Jurkat, Clone E6-1 (cell line): ENCODE measurements at regions not wholly inside any gene's neighbourhood (a gene's known extent, or its start where the extent isn't known, plus 50 kb on each side); places are given as distances from the start of the nearest gene placed in this dataset.

Experiments
- DNase-seq: peaks from one replicate; pipeline ENCODE4 v3.0.0-alpha.2; 2011; ENCODE audit warnings: low read depth, low spot score
- H3K4me3 ChIP-seq: 2 replicates; pipeline ENCODE4 v1.5.1; 2011; ENCODE audit warnings: mild to moderate bottlenecking, low read length, control low read depth, moderate library complexity

GRCh38 chr6:145323646-145324045 lies 411.7 kb downstream of the EPM2A start:
- no peak for DNase-seq

GRCh38 chr6:145327586-145327985 lies 407.7 kb downstream of the EPM2A start:
- DNase-seq: no peak
- H3K4me3 ChIP-seq: no peak overlapping the region

More at GRCh38 chr6:145323646-145324045, 411.7 kb downstream of the EPM2A start:
- H3K4me3 ChIP-seq: no peak overlapping the region

GRCh38 chr6:145329257-145329656 lies 406.1 kb downstream of the EPM2A start:
- no peak for DNase-seq
- no peak overlapping the region for H3K4me3 ChIP-seq

GRCh38 chr6:145331066-145331465 lies 404.3 kb downstream of the EPM2A start:
- no peak for DNase-seq
- H3K4me3 ChIP-seq: no peak overlapping the region

GRCh38 chr6:145332011-145332410 lies 403.3 kb downstream of the EPM2A start:
- no peak overlapping the region for H3K4me3 ChIP-seq

GRCh38 chr6:145336119-145336518 lies 399.2 kb downstream of the EPM2A start:
- no peak for DNase-seq
- no peak overlapping the region for H3K4me3 ChIP-seq

More at GRCh38 chr6:145332011-145332410, 403.3 kb downstream of the EPM2A start:
- DNase-seq: no peak

- no peak overlapping the region for H3K4me3 ChIP-seq
- no peak for DNase-seq
These were observed 396.2 kb downstream of the EPM2A start for GRCh38 chr6:145339089-145339488.

- no peak overlapping the region for H3K4me3 ChIP-seq
These were observed 395.1 kb downstream of the EPM2A start for GRCh38 chr6:145340256-145340655.

GRCh38 chr6:145345094-145345493 lies 390.2 kb downstream of the EPM2A start:
- no peak overlapping the region for H3K4me3 ChIP-seq
- DNase-seq: no peak

More at GRCh38 chr6:145340256-145340655, 395.1 kb downstream of the EPM2A start:
- DNase-seq: no peak

GRCh38 chr6:145347216-145347615 lies 388.1 kb downstream of the EPM2A start:
- DNase-seq: no peak
- no peak overlapping the region for H3K4me3 ChIP-seq

GRCh38 chr6:145349950-145350510 lies 385.3 kb downstream of the EPM2A start:
- H3K4me3 ChIP-seq: no peak overlapping the region
- no peak for DNase-seq

- H3K4me3 ChIP-seq: no peak overlapping the region
- no peak for DNase-seq
These were observed 384.4 kb downstream of the EPM2A start for GRCh38 chr6:145350928-145351327.

- H3K4me3 ChIP-seq: no peak overlapping the region
- no peak for DNase-seq
These were observed 382.8 kb downstream of the EPM2A start for GRCh38 chr6:145352382-145353080.

- no peak for DNase-seq
These were observed 374.5 kb downstream of the EPM2A start for GRCh38 chr6:145360865-145361264.

GRCh38 chr6:145367149-145367548 lies 368.2 kb downstream of the EPM2A start:
- no peak for DNase-seq
- H3K4me3 ChIP-seq: no peak overlapping the region

More at GRCh38 chr6:145360865-145361264, 374.5 kb downstream of the EPM2A start:
- no peak overlapping the region for H3K4me3 ChIP-seq

GRCh38 chr6:145368075-145368474 lies 367.2 kb downstream of the EPM2A start:
- no peak for DNase-seq
- no peak overlapping the region for H3K4me3 ChIP-seq

- H3K4me3 ChIP-seq: no peak overlapping the region
- DNase-seq: no peak
These were observed 364.8 kb downstream of the EPM2A start for GRCh38 chr6:145370559-145370958.

- DNase-seq: peak; percentile 27
- no peak overlapping the region for H3K4me3 ChIP-seq
These were observed 362.6 kb downstream of the EPM2A start for GRCh38 chr6:145372671-145373151.

- H3K4me3 ChIP-seq: no peak overlapping the region
- DNase-seq: no peak
These were observed 361.5 kb downstream of the EPM2A start for GRCh38 chr6:145373826-145374225.

- no peak overlapping the region for H3K4me3 ChIP-seq
- DNase-seq: no peak
These were observed 360.8 kb downstream of the EPM2A start for GRCh38 chr6:145374570-145374969.

- no peak overlapping the region for H3K4me3 ChIP-seq
- no peak for DNase-seq
These were observed 359.8 kb downstream of the EPM2A start for GRCh38 chr6:145375502-145375901.
